GM12864 (cell line): ENCODE measurements at regions not wholly inside any gene's neighbourhood (a gene's known extent, or its start where the extent isn't known, plus 50 kb on each side); places are given as distances from the start of the nearest gene placed in this dataset.
A peak's percentile ranks its signal among the peaks of the same experiment; 100 is the strongest.

Experiments used
- DNase-seq: peaks from one replicate; pipeline ENCODE4 v3.0.0-alpha.2; 2011; ENCODE audit warnings: low read depth
- H3K4me3 ChIP-seq: 2 replicates; pipeline ENCODE4 v1.5.1; 2011; ENCODE audit warnings: mild to moderate bottlenecking, low read depth, low read length, control low read depth
- TF ChIP-seq, protein P1 (sequence below): IDR thresholded peaks from 2 replicates; pipeline ENCODE4 v1.5.1; 2011; ENCODE audit warnings: low read depth, mild to moderate bottlenecking, moderate library complexity, low read length, control low read depth, inconsistent platforms; ENCODE audit errors: missing control alignments

DNA sequence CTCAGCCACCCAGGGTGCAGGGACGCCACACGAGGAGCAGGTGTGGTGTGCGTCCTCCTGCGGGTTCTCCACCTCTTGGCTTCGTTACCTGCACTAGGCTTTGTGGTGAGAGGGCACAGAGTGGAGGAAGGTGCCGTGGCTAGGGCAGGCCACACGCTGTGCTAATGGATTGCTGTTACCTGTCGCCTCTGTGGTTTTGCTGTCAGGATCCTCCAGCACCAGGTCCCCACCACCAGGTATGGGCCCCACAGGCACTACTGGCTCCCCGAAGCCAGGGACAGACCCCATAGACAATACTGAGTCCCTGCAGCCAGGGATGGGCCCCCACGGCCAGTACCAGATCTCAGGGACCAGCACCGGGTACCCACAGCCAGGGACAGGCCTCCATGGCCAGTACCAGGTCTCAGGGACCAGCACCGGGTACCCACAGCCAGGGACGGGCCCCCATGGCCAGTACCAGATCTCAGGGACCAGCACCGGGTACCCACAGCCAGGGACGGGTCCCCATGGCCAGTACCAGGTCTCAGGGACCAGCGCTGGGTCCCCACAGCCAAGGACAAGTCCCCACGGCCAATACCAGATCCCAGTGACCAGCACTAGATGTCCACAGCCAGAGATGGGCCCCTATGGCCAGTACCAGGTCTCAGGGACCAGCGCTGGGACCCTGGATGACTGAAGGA, 315.6 kb downstream of the SEC14L1 start:
- TF ChIP-seq, protein P1, sequence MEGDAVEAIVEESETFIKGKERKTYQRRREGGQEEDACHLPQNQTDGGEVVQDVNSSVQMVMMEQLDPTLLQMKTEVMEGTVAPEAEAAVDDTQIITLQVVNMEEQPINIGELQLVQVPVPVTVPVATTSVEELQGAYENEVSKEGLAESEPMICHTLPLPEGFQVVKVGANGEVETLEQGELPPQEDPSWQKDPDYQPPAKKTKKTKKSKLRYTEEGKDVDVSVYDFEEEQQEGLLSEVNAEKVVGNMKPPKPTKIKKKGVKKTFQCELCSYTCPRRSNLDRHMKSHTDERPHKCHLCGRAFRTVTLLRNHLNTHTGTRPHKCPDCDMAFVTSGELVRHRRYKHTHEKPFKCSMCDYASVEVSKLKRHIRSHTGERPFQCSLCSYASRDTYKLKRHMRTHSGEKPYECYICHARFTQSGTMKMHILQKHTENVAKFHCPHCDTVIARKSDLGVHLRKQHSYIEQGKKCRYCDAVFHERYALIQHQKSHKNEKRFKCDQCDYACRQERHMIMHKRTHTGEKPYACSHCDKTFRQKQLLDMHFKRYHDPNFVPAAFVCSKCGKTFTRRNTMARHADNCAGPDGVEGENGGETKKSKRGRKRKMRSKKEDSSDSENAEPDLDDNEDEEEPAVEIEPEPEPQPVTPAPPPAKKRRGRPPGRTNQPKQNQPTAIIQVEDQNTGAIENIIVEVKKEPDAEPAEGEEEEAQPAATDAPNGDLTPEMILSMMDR, result no peak
- peak overlapping the region; percentile 57 for H3K4me3 ChIP-seq

GRCh38 chr17:77456951-77457548, 316.3 kb downstream of the SEC14L1 start:
- H3K4me3 ChIP-seq, result peak overlapping the region; percentile 57
- TF ChIP-seq, protein P1, result peak; percentile 43
- no peak for DNase-seq

More for the DNA sequence above, 315.6 kb downstream of the SEC14L1 start:
- DNase-seq, result no peak

- TF ChIP-seq, protein P1, result no peak
- no peak for DNase-seq
- peak overlapping the region; percentile 57 for H3K4me3 ChIP-seq
Observed at GRCh38 chr17:77457572-77458201, 316.9 kb downstream of the SEC14L1 start.

DNA sequence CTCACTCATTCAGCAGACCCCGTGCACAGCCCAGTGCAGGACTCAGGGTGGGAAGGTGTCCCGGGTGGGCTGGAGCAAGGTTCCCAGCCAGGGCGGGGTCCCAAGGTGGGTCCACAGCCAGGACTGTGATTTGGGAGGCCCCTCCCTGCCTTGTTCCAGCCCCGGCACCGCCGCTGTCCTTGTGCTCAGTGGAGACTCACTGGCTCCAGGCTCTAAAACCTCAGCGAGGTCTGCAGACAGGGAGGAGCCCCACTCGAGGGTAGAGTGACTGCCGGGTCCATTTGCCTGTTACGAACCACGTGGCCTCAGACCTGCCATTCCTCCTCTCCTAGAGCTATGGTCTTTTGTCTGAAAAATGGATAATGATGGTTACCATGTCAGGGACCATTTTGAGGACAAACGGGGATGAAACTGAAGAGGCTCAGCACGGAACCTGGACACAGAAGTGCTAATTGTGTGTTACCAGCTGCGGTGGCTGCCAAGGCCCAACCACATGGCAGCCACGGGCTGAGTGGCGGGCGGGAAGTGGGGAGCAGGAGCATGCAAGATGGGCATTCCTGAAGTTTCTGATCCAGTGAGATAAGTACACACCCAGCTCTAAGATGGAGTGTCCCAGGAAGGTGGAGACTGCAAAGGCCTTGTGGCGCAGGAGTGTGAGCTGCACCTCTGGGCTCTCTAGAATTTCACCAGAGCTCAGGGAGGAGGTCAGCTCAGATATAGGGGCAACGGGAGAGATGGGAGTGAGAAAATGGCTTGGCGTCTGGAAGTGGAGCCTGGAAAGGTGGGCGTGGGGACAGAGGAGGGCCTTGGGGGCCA, 317.6 kb downstream of the SEC14L1 start:
- peak overlapping the region; percentile 57 for H3K4me3 ChIP-seq
- no peak for DNase-seq
- TF ChIP-seq, protein P1, result no peak

GRCh38 chr17:77459018-77459755, 318.4 kb downstream of the SEC14L1 start:
- peak overlapping the region; percentile 57 for H3K4me3 ChIP-seq
- TF ChIP-seq, protein P1, result no peak
- no peak for DNase-seq

DNA sequence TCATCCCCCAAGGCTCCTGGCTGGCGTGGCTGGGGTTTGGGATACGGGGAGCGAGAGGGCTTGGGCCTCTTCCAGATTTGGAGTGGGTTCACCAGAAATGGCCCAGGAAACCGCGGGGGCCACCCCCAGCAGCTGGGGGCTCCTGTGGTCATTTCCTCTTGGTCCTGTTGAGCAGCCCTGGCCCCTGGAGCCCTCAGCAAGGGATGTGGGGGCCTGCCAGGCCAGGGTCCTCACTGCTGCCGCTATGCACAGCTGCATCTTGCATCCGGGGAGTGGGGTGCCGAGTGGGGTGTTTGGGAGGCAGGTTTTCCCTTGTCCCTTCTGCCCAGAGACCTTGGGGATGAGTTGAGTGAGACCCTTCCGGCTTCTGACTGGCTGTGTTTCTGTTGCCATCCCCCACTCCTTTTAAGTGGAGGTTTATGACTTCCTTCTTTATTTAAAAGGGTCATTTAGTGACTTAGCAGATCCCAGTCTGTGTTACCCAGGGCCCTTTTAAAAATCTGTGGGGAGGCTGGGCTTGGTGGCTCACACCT, 319.8 kb downstream of the SEC14L1 start:
- H3K4me3 ChIP-seq, result peak overlapping the region; percentile 31
- no peak for DNase-seq
- TF ChIP-seq, protein P1, result no peak
